ENCODE measurements at regions not wholly inside any gene's neighbourhood (a gene's known extent, or its start where the extent isn't known, plus 50 kb on each side); places are given as distances from the start of the nearest gene placed in this dataset.

DNA sequence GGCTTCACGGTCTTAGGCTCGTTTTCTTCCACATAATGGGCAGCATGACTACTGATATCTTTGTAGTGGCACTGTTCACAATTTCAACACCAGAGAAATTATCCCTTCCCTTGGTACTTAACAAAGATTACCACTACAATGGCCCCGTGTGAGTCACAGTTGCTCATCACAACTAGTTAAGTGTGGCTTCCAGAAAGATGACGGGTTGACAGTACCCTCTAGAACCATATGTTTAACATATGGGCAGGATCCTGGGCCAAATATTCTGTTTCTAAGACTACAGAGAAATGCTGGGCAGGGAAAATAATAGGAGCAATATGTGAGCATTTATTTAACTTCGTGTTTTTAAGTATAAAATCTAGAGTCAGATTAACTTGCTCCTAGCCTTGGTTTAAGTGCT, 780.1 kb upstream of the LINC00305 start:
- H3K9me3 ChIP-seq = no peaks in the 10 kb centered on the region
- no peak for DNase-seq (ENCODE audit: extremely low spot score)
- intact Hi-C loops (cut with DNase I) = no loop called here
- 79% methylated on average over 5 of the region's 5 CpGs for WGBS
- no peaks in the 10 kb centered on the region for H3K4me1 ChIP-seq
- TF ChIP-seq POLR2A (IDR thresholded peaks at IDR 0.05; ENCODE audit: low read depth) (no peak), EP300 (IDR thresholded peaks at IDR 0.05) (no peak), POLR2AphosphoS5 (IDR thresholded peaks at IDR 0.05) (no peak)
- TF ChIP-seq, protein P1, sequence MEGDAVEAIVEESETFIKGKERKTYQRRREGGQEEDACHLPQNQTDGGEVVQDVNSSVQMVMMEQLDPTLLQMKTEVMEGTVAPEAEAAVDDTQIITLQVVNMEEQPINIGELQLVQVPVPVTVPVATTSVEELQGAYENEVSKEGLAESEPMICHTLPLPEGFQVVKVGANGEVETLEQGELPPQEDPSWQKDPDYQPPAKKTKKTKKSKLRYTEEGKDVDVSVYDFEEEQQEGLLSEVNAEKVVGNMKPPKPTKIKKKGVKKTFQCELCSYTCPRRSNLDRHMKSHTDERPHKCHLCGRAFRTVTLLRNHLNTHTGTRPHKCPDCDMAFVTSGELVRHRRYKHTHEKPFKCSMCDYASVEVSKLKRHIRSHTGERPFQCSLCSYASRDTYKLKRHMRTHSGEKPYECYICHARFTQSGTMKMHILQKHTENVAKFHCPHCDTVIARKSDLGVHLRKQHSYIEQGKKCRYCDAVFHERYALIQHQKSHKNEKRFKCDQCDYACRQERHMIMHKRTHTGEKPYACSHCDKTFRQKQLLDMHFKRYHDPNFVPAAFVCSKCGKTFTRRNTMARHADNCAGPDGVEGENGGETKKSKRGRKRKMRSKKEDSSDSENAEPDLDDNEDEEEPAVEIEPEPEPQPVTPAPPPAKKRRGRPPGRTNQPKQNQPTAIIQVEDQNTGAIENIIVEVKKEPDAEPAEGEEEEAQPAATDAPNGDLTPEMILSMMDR (IDR thresholded peaks at IDR 0.05) = no peak
- H3K36me3 ChIP-seq = no peaks in the 10 kb centered on the region
- no peak overlapping the region for H3K4me3 ChIP-seq
- H3K27me3 ChIP-seq = no peaks in the 10 kb centered on the region
- no peak overlapping the region for H3K27ac ChIP-seq (replicated peaks in 1 of 4)

DNA sequence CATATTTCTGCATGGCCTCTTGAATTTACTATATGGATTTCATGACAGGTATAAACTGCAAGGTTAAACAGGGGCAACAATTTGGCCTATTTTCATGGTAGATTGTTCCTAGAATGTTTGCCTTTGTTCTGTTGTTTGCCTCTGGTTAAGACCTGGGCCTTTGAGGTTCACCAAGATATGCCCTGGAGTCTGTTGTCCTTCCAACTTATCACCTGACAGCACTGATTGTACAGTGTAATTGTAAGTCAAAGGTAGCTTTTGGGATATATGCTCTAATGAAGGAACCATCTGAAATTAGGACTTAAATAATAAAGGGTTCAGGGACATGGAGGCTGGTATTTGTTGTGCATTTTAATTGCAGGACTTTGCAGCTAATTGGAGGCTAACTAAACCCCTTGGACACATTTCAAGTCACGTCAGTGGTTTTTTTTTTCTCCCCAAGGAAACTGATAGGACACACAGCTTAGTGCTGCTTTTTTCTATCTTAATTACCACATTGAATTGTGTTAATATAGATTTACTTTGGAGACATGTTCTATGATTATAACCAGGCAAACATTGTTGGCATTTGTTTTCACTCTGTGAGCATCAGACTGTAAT, 771.2 kb upstream of the LINC00305 start:
- H3K27ac ChIP-seq (replicated peaks in 1 of 4) = no peak overlapping the region
- no peaks in the 10 kb centered on the region for H3K9me3 ChIP-seq
- no peak overlapping the region for H3K4me3 ChIP-seq
- TF ChIP-seq POLR2A (IDR thresholded peaks at IDR 0.05; ENCODE audit: low read depth) = no peak
- no peak for TF ChIP-seq EP300 (IDR thresholded peaks at IDR 0.05)
- TF ChIP-seq, protein P1 (IDR thresholded peaks at IDR 0.05) = no peak
- TF ChIP-seq POLR2AphosphoS5 (IDR thresholded peaks at IDR 0.05) = no peak
- intact Hi-C loops (cut with DNase I) = no loop called here
- 62% methylated on average over 1 of the region's 1 CpG for WGBS
- DNase-seq (ENCODE audit: extremely low spot score) = no peak
- no peaks in the 10 kb centered on the region for H3K36me3 ChIP-seq
- H3K27me3 ChIP-seq = no peaks in the 10 kb centered on the region
- H3K4me1 ChIP-seq = no peaks in the 10 kb centered on the region

DNA sequence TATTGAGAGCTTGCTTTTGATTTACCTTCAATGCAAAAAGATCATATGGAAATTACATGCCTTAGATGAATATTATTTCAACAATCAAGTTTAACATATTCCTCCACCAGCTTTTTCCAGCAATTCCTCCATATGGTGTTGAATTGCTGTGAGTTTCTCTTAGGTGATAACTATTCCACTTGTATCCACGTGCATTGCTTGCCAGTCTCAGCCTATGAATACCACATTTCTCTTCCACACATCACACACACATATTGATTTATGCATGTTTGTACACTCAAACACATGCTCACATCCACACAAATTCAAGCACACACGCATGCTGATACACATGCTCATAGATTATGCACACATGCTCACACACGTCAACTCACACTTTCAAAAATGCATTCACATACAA, 770.0 kb upstream of the LINC00305 start:
- Histone ChIP-seq H3K27me3 (no peaks in the 10 kb centered on the region), H3K9me3 (no peaks in the 10 kb centered on the region), H3K27ac (replicated peaks in 1 of 4) (no peak overlapping the region), H3K4me3 (no peak overlapping the region), H3K4me1 (no peaks in the 10 kb centered on the region), H3K36me3 (no peaks in the 10 kb centered on the region)
- DNase-seq (ENCODE audit: extremely low spot score) = no peak
- TF ChIP-seq POLR2AphosphoS5 (IDR thresholded peaks at IDR 0.05) (no peak), EP300 (IDR thresholded peaks at IDR 0.05) (no peak)
- TF ChIP-seq, protein P1 (IDR thresholded peaks at IDR 0.05) = no peak
- intact Hi-C loops (cut with DNase I) = no loop called here
- 82% methylated on average over 3 of the region's 3 CpGs for WGBS

DNA sequence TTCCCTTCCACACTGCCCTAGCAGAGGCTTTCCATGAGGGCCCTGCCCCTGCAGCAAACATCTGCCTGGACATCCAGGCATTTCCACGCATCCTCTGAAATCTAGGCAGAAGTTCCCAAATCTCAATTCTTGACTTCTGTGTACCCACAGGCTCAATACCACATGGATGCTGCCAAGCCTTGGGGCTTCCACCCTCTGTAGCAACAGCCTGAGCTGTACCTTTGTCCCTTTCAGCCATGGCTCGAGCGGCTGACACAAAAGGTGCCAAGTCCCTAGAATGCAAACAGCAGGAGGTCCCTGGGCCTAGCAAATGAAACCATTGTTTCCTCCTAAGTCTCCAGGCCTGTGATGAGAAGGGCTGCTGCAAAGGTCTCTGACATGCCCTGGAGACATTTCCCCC, 744.5 kb upstream of the LINC00305 start:
- H3K9me3 ChIP-seq = peaks cover 0 to 6% (median 1%) of the 10 kb centered on the region in 4 donors
- no peak for TF ChIP-seq EP300 (IDR thresholded peaks at IDR 0.05)
- TF ChIP-seq, protein P1 (IDR thresholded peaks at IDR 0.05) = no peak
- no peak for TF ChIP-seq POLR2A (IDR thresholded peaks at IDR 0.05; ENCODE audit: low read depth)
- TF ChIP-seq POLR2AphosphoS5 (IDR thresholded peaks at IDR 0.05) = no peak
- no peaks in the 10 kb centered on the region for H3K27me3 ChIP-seq
- 100% methylated on average over 2 of the region's 3 CpGs for WGBS
- no peak overlapping the region for H3K27ac ChIP-seq (replicated peaks in 1 of 4)
- no peaks in the 10 kb centered on the region for H3K36me3 ChIP-seq
- no peak for DNase-seq (ENCODE audit: extremely low spot score)
- intact Hi-C loops (cut with DNase I) = no loop called here
- no peak overlapping the region for H3K4me3 ChIP-seq
- no peaks in the 10 kb centered on the region for H3K4me1 ChIP-seq

DNA sequence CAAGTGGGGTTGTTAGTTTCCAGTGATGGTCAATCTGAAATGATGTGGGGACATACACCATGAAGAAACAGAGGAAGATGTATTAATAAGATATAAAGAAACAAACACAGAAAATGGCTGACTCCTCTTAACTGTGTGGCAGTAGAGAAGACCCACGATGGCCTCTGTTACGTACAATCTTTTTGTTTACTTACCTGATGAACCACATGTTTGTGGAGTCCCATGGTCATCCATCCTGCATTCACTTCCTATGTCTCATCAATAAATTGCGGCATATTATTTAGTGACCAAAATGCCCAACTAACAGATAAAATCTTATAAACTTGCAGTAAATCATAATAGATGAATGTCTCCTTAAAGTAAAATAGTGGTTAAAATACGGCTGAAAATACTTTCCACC, 740.1 kb upstream of the LINC00305 start:
- no peak overlapping the region for H3K27ac ChIP-seq (replicated peaks in 1 of 4)
- H3K36me3 ChIP-seq = no peaks in the 10 kb centered on the region
- H3K4me1 ChIP-seq = no peaks in the 10 kb centered on the region
- DNase-seq (ENCODE audit: extremely low spot score) = no peak
- TF ChIP-seq, protein P1 (IDR thresholded peaks at IDR 0.05) = no peak
- TF ChIP-seq POLR2AphosphoS5 (IDR thresholded peaks at IDR 0.05) (no peak), POLR2A (IDR thresholded peaks at IDR 0.05; ENCODE audit: low read depth) (no peak), EP300 (IDR thresholded peaks at IDR 0.05) (no peak)
- H3K4me3 ChIP-seq = no peak overlapping the region
- no peaks in the 10 kb centered on the region for H3K27me3 ChIP-seq
- peaks cover 0 to 6% (median 0%) of the 10 kb centered on the region in 4 donors for H3K9me3 ChIP-seq
- WGBS = 87% methylated on average over 4 of the region's 4 CpGs
- intact Hi-C loops (cut with DNase I) = no loop called here

Measured in esophagus muscularis mucosa (tissue), 4 donors.